Neural cell (in vitro differentiated cells): ENCODE measurements at regions not wholly inside any gene's neighbourhood (a gene's known extent, or its start where the extent isn't known, plus 50 kb on each side); places are given as distances from the start of the nearest gene placed in this dataset.

Experiments
- H2AFZ ChIP-seq: fragments of 200-600, 300-800 bp; sonication (generic), shearing (Covaris generic); 2 replicates; pipeline ENCODE4 v1.6.0; 2014; ENCODE audit warnings: low read depth, mild to moderate bottlenecking, antibody characterized with exemption, low read length, moderate library complexity
- H3F3A ChIP-seq: fragments of 200-600 bp; shearing (Covaris generic); 2 replicates; pipeline ENCODE4 v1.6.1; 2016; ENCODE audit warnings: mild to moderate bottlenecking, moderate library complexity, mixed read lengths, antibody characterized with exemption, low read length; ENCODE audit not compliant: insufficient read depth, poor library complexity, severe bottlenecking
- H3K27ac ChIP-seq: fragments of 200-600, 300-800 bp; sonication (generic), shearing (Covaris generic); 2 replicates; pipeline ENCODE4 v1.5.1; 2014; ENCODE audit warnings: mild to moderate bottlenecking, low read length, moderate library complexity
- H3K27me3 ChIP-seq: fragments of 300-800, 200-600 bp; sonication (generic), shearing (Covaris generic); 2 replicates; pipeline ENCODE4 v1.6.0; 2014; ENCODE audit warnings: mild to moderate bottlenecking, low read depth, low read length, moderate library complexity; ENCODE audit not compliant: insufficient read depth
- H3K36me3 ChIP-seq: fragments of 300-800, 200-600 bp; sonication (generic), shearing (Covaris generic); 2 replicates; pipeline ENCODE4 v1.5.1; 2014; ENCODE audit warnings: mild to moderate bottlenecking, antibody characterized with exemption, low read length, moderate library complexity; ENCODE audit not compliant: insufficient read depth
- H3K4me2 ChIP-seq: fragments of 300-800, 200-600 bp; sonication (generic), shearing (Covaris generic); 2 replicates; pipeline ENCODE4 v1.6.0; 2014; ENCODE audit warnings: mild to moderate bottlenecking, low read length
- H3K4me3 ChIP-seq: fragments of 300-800, 200-600 bp; sonication (generic), shearing (Covaris generic); 2 replicates; pipeline ENCODE4 v1.5.1; 2014; ENCODE audit warnings: mild to moderate bottlenecking, low read length, moderate library complexity
- H3K79me2 ChIP-seq: fragments of 200-600 bp; shearing (Covaris generic); replicated peaks from 2 replicates; pipeline ENCODE4 v1.6.0; 2014; ENCODE audit warnings: mild to moderate bottlenecking, low read length, moderate library complexity; ENCODE audit not compliant: insufficient read depth
- H3K9ac ChIP-seq: fragments of 300-800, 200-600 bp; sonication (generic), shearing (Covaris generic); 2 replicates; pipeline ENCODE4 v1.6.1; 2016; ENCODE audit warnings: mild to moderate bottlenecking, low read length, mixed read lengths
- H3K9me2 ChIP-seq: fragments of 200-600 bp; shearing (Covaris generic); 2 replicates; pipeline ENCODE4 v1.6.1; 2016; ENCODE audit warnings: mild to moderate bottlenecking, low read length, mixed read lengths; ENCODE audit not compliant: insufficient read depth
- H3K9me3 ChIP-seq: fragments of 200-600, 300-800 bp; sonication (generic), shearing (Covaris generic); 2 replicates; pipeline ENCODE4 v1.6.1; 2016; ENCODE audit warnings: mild to moderate bottlenecking, mixed run types, low read length, moderate library complexity, mixed read lengths
- H4K20me1 ChIP-seq: fragments of 200-600 bp; shearing (Covaris generic); 2 replicates; pipeline ENCODE4 v1.6.1; 2016; ENCODE audit warnings: mild to moderate bottlenecking, mixed run types; ENCODE audit not compliant: insufficient read depth
- CTCF ChIP-seq: fragments of 450-650 bp; IDR thresholded peaks from 2 replicates; pipeline ENCODE4 v1.5.1; 2014; ENCODE audit warnings: antibody characterized with exemption, mild to moderate bottlenecking, moderate library complexity; ENCODE audit not compliant: poor library complexity, severe bottlenecking
- EP300 ChIP-seq: fragments of 450-650 bp; conservative IDR thresholded peaks from 2 replicates; pipeline ENCODE4 v1.6.1; 2014; ENCODE audit warnings: antibody characterized with exemption, mild to moderate bottlenecking, moderate library complexity; ENCODE audit not compliant: poor library complexity, severe bottlenecking
- EZH2 ChIP-seq: fragments of 200-600, 300-800 bp; shearing (Covaris generic), sonication (generic); IDR thresholded peaks from 2 replicates; pipeline ENCODE4 v1.6.1; 2014; ENCODE audit warnings: antibody characterized with exemption, low read length, borderline replicate concordance, mild to moderate bottlenecking; ENCODE audit not compliant: insufficient read depth, poor library complexity, severe bottlenecking
- MXI1 ChIP-seq: fragments of 450-650 bp; conservative IDR thresholded peaks from 2 replicates; pipeline ENCODE4 v1.6.1; 2014; ENCODE audit warnings: antibody characterized with exemption, mild to moderate bottlenecking; ENCODE audit not compliant: poor library complexity, severe bottlenecking
- POLR2AphosphoS5 ChIP-seq: IDR thresholded peaks from 2 replicates; pipeline ENCODE4 v1.6.1; 2012
- RAD21 ChIP-seq: fragments of 450-650 bp; conservative IDR thresholded peaks from 2 replicates; pipeline ENCODE4 v1.6.1; 2014; ENCODE audit warnings: antibody characterized with exemption, mild to moderate bottlenecking, moderate library complexity
- REST ChIP-seq: IDR thresholded peaks from 2 replicates; pipeline ENCODE4 v1.6.1; 2012; ENCODE audit warnings: borderline replicate concordance
- SMC3 ChIP-seq: fragments of 450-650 bp; conservative IDR thresholded peaks from 2 replicates; pipeline ENCODE4 v1.6.1; 2014; ENCODE audit warnings: antibody characterized with exemption, mild to moderate bottlenecking, moderate library complexity; ENCODE audit not compliant: poor library complexity
- TAF1 ChIP-seq: IDR thresholded peaks from 2 replicates; pipeline ENCODE4 v1.6.1; 2012; ENCODE audit warnings: low read depth

GRCh38 chr2:228541789-228542188, 360.3 kb upstream of the SPHKAP start:
- Histone ChIP-seq H4K20me1 (no peaks in the 10 kb centered on the region), H3K4me2 (no peak overlapping the region), H3K9ac (no peak overlapping the region)

GRCh38 chr2:228540976-228541375, 359.5 kb upstream of the SPHKAP start:
- H3K9ac ChIP-seq = no peak overlapping the region
- H3K79me2 ChIP-seq = no peaks in the 10 kb centered on the region
- peak overlapping the region; percentile 5 for H3K4me3 ChIP-seq
- no peaks in the 10 kb centered on the region for H4K20me1 ChIP-seq
- H2AFZ ChIP-seq = no peak overlapping the region
- H3F3A ChIP-seq = no peaks in the 10 kb centered on the region
- no peaks in the 10 kb centered on the region for H3K9me3 ChIP-seq
- H3K9me2 ChIP-seq = no peaks in the 10 kb centered on the region
- H3K27ac ChIP-seq = peak overlapping the region; percentile 63
- no peaks in the 10 kb centered on the region for H3K27me3 ChIP-seq
- TF ChIP-seq REST = no peak
- TF ChIP-seq RAD21 = no peak
- no peak for TF ChIP-seq SMC3
- H3K4me2 ChIP-seq = no peak overlapping the region
- H3K36me3 ChIP-seq = no peaks in the 10 kb centered on the region

More at GRCh38 chr2:228541789-228542188, 360.3 kb upstream of the SPHKAP start:
- Histone ChIP-seq H3K4me3 (no peak overlapping the region), H3K27ac (peak overlapping the region; percentile 63), H3K36me3 (no peaks in the 10 kb centered on the region), H2AFZ (no peak overlapping the region), H3K9me3 (no peaks in the 10 kb centered on the region), H3K27me3 (no peaks in the 10 kb centered on the region), H3K79me2 (no peaks in the 10 kb centered on the region), H3K9me2 (no peaks in the 10 kb centered on the region), H3F3A (no peaks in the 10 kb centered on the region)
- TF ChIP-seq REST (no peak), RAD21 (no peak), MXI1 (no peak), EZH2 (no peak), CTCF (no peak), TAF1 (no peak), SMC3 (no peak), POLR2AphosphoS5 (no peak), EP300 (no peak)
